H1 (cell line): ENCODE measurements at regions not wholly inside any gene's neighbourhood (a gene's known extent, or its start where the extent isn't known, plus 50 kb on each side); places are given as distances from the start of the nearest gene placed in this dataset.

Source experiments
- CTCF ChIA-PET: fragments of 300-600 bp; sonication (Branson Sonifier 250); formaldehyde crosslinking; loops from one replicate; lab custom pipeline; 2021; ENCODE audit not compliant: partially characterized antibody; lab: Charles Lee
- POLR2A ChIA-PET: fragments of 300-600 bp; sonication (Branson Sonifier 250); formaldehyde crosslinking; loops from one replicate; lab custom pipeline; 2021; ENCODE audit warnings: inconsistent platforms; ENCODE audit not compliant: partially characterized antibody; lab: Charles Lee
- DNase-seq, 2 experiments: peaks; one replicate each; pipeline versions ENCODE4 v3.0.0 to v3.0.0-alpha.2; 2010 to 2022; ENCODE audit warnings: low spot score in 2 of 2, low read depth in 1 of 2, mixed read lengths in 1 of 2
- FAIRE-seq: peaks from 2 replicates; lab custom pipeline; 2011; peaks lifted over from hg19 to GRCh38; lab: Jason Lieb, UNC
- H2AFZ ChIP-seq: 2 replicates; pipeline ENCODE4 v1.8.1; 2012; ENCODE audit warnings: low read length, inconsistent platforms
- H2AK5ac ChIP-seq: 2 replicates; pipeline ENCODE4 v1.6.1; 2013; ENCODE audit warnings: low read depth, low read length
- H2BK120ac ChIP-seq: replicated peaks from 2 replicates; pipeline ENCODE3; 2013; ENCODE audit warnings: low read depth, low read length, inconsistent platforms
- H2BK12ac ChIP-seq: 2 replicates; pipeline ENCODE4 v1.6.1; 2013; ENCODE audit warnings: low read depth, low read length
- H2BK15ac ChIP-seq: 2 replicates; pipeline ENCODE4 v1.6.1; 2013; ENCODE audit warnings: low read length
- H2BK20ac ChIP-seq: 2 replicates; pipeline ENCODE4 v1.6.1; 2013; ENCODE audit warnings: low read length
- H2BK5ac ChIP-seq: 2 replicates; pipeline ENCODE4 v1.6.1; 2013; ENCODE audit warnings: low read depth, low read length
- H3K14ac ChIP-seq: 2 replicates; pipeline ENCODE4 v1.6.1; 2013; ENCODE audit warnings: inconsistent platforms; ENCODE audit not compliant: insufficient read length
- H3K18ac ChIP-seq: 2 replicates; pipeline ENCODE4 v1.6.1; 2013; ENCODE audit warnings: low read length; ENCODE audit errors: extremely low read depth
- H3K23ac ChIP-seq: 2 replicates; pipeline ENCODE4 v1.6.1; 2013; ENCODE audit warnings: inconsistent platforms; ENCODE audit not compliant: insufficient read length
- H3K23me2 ChIP-seq: 2 replicates; pipeline ENCODE4 v1.6.1; 2013; ENCODE audit warnings: low read depth, low read length
- H3K27ac ChIP-seq: 2 replicates; pipeline ENCODE4 v1.6.1; 2011; ENCODE audit warnings: low read depth, low read length, inconsistent platforms
- H3K27me3 ChIP-seq, 4 experiments: replicated peaks in 1 of 4; 1 replicate in 1 of 4; 2 replicates in 3 of 4; pipeline versions ENCODE4 v1.6.1 to v1.8.1; 2011 to 2013; ENCODE audit warnings: low read length in 3 of 4, mild to moderate bottlenecking in 3 of 4, inconsistent platforms in 2 of 4, mixed read lengths in 2 of 4, moderate library complexity in 1 of 4; ENCODE audit not compliant: control insufficient read depth in 3 of 4, insufficient read depth in 3 of 4; ENCODE audit errors: extremely low read depth in 1 of 4
- H3K36me3 ChIP-seq, 4 experiments: 2 replicates each; pipeline versions ENCODE4 v1.6.1 to v1.8.1; 2011 to 2013; ENCODE audit warnings: mild to moderate bottlenecking in 4 of 4, low read length in 3 of 4, moderate library complexity in 2 of 4, control low read depth in 1 of 4, inconsistent platforms in 1 of 4; ENCODE audit not compliant: insufficient read depth in 4 of 4, control insufficient read depth in 2 of 4
- H3K4ac ChIP-seq: replicated peaks from 2 replicates; pipeline ENCODE3; 2013; ENCODE audit warnings: low read length, low read depth, mixed read lengths, inconsistent platforms; ENCODE audit not compliant: insufficient read length
- H3K4me1 ChIP-seq, 4 experiments: replicated peaks in 1 of 4; 1 replicate in 1 of 4; 2 replicates in 3 of 4; pipeline versions ENCODE4 v1.6.1 to v1.8.1; 2011 to 2013; ENCODE audit warnings: low read length in 3 of 4, inconsistent platforms in 2 of 4, mixed read lengths in 1 of 4; ENCODE audit not compliant: insufficient read depth in 4 of 4, control insufficient read depth in 3 of 4
- H3K4me2 ChIP-seq, 2 experiments: 2 replicates each; pipeline versions ENCODE4 v1.6.1 to v1.8.1; 2011 to 2013; ENCODE audit warnings: low read depth in 2 of 2, low read length in 2 of 2, control low read depth in 1 of 2, inconsistent platforms in 1 of 2, mild to moderate bottlenecking in 1 of 2; ENCODE audit not compliant: insufficient read depth in 1 of 2
- H3K4me3 ChIP-seq, 4 experiments: fragments of 200-600, 300-600 bp in 1 of 4; sonication (generic), shearing (Covaris generic), sonication (Bioruptor Twin) in 1 of 4; 2 replicates each; pipeline versions ENCODE4 v1.5.1 to v1.8.1; 2011 to 2016; ENCODE audit warnings: low read length in 4 of 4, low read depth in 3 of 4, control low read depth in 2 of 4, inconsistent platforms in 2 of 4, mild to moderate bottlenecking in 2 of 4, mixed read lengths in 1 of 4, moderate library complexity in 1 of 4; ENCODE audit not compliant: insufficient read depth in 2 of 4; ENCODE audit errors: extremely low read depth in 1 of 4
- H3K56ac ChIP-seq: replicated peaks from 2 replicates; pipeline ENCODE3; 2013; ENCODE audit warnings: low read depth, mild to moderate bottlenecking, mixed read lengths, low read length, inconsistent platforms; ENCODE audit not compliant: insufficient read length
- H3K79me1 ChIP-seq: 2 replicates; pipeline ENCODE4 v1.6.1; 2013; ENCODE audit warnings: low read depth, low read length, control low read depth
- H3K79me2 ChIP-seq, 2 experiments: 2 replicates each; pipeline versions ENCODE4 v1.6.1 to v1.8.1; 2012 to 2013; ENCODE audit warnings: low read length in 2 of 2, mild to moderate bottlenecking in 2 of 2, inconsistent platforms in 1 of 2; ENCODE audit not compliant: insufficient read depth in 2 of 2, control insufficient read depth in 1 of 2
- H3K9ac ChIP-seq, 4 experiments: replicated peaks in 1 of 4; 1 replicate in 1 of 4; 2 replicates in 3 of 4; pipeline versions ENCODE4 v1.6.1 to v1.8.1; 2011 to 2013; ENCODE audit warnings: low read depth in 3 of 4, low read length in 3 of 4, control low read depth in 2 of 4, mild to moderate bottlenecking in 2 of 4, moderate library complexity in 2 of 4, inconsistent platforms in 1 of 4; ENCODE audit errors: extremely low read depth in 1 of 4
- H3K9me3 ChIP-seq, 2 experiments: 2 replicates each; pipeline versions ENCODE4 v1.6.1 to v1.8.1; 2012 to 2013; ENCODE audit warnings: mild to moderate bottlenecking in 2 of 2, moderate library complexity in 2 of 2, control low read depth in 1 of 2, inconsistent platforms in 1 of 2, low read depth in 1 of 2, low read length in 1 of 2, mixed read lengths in 1 of 2; ENCODE audit not compliant: insufficient read depth in 2 of 2
- H4K20me1 ChIP-seq, 2 experiments: replicated peaks in 1 of 2; 2 replicates each; pipeline versions ENCODE3 to v1.8.1; 2011 to 2013; ENCODE audit warnings: inconsistent platforms in 2 of 2, low read length in 2 of 2, mild to moderate bottlenecking in 1 of 2; ENCODE audit not compliant: insufficient read depth in 2 of 2, control insufficient read depth in 1 of 2
- H4K5ac ChIP-seq: 2 replicates; pipeline ENCODE4 v1.6.1; 2013; ENCODE audit warnings: low read length, low read depth, mixed read lengths, inconsistent platforms; ENCODE audit not compliant: insufficient read length
- H4K8ac ChIP-seq: 2 replicates; pipeline ENCODE4 v1.8.0; 2013; ENCODE audit warnings: mild to moderate bottlenecking, moderate library complexity, low read length, inconsistent platforms; ENCODE audit not compliant: insufficient read depth; ENCODE audit errors: extremely low read depth
- H4K91ac ChIP-seq: replicated peaks from 2 replicates; pipeline ENCODE3; 2013; ENCODE audit warnings: low read length, mixed read lengths, inconsistent platforms; ENCODE audit not compliant: insufficient read length
- ASH2L ChIP-seq: fragments of 200-600, 300-600 bp; sonication (generic); IDR thresholded peaks from one replicate; pipeline ENCODE4 v1.7.1; 2017; ENCODE audit warnings: low read length
- FOSL1 ChIP-seq: IDR thresholded peaks from 2 replicates; pipeline ENCODE4 v1.6.1; 2011; ENCODE audit warnings: mild to moderate bottlenecking, low read depth, low read length, moderate library complexity; ENCODE audit not compliant: insufficient read depth
- MAX ChIP-seq: IDR thresholded peaks from 2 replicates; pipeline ENCODE4 v1.6.1; 2012; ENCODE audit warnings: inconsistent platforms
- RFX5 ChIP-seq: IDR thresholded peaks from 2 replicates; pipeline ENCODE4 v1.6.1; 2011; ENCODE audit warnings: low read depth, low read length, improper control_type of control experiment, borderline replicate concordance
- SAP30 ChIP-seq: fragments of 300-600 bp; sonication (generic); IDR thresholded peaks from 2 replicates; pipeline ENCODE4 v1.7.1; 2012; ENCODE audit warnings: low read length, moderate library complexity, mild to moderate bottlenecking, inconsistent platforms; ENCODE audit not compliant: insufficient read depth, insufficient replicate concordance
- TAF1 ChIP-seq: IDR thresholded peaks from 2 replicates; pipeline ENCODE4 v1.6.1; 2011; ENCODE audit warnings: mild to moderate bottlenecking, low read depth, low read length
- TBP ChIP-seq: IDR thresholded peaks from 2 replicates; pipeline ENCODE4 v1.6.1; 2011; ENCODE audit warnings: low read depth, low read length, improper control_type of control experiment
- ZNF274 ChIP-seq: IDR thresholded peaks from 2 replicates; pipeline ENCODE4 v1.7.0; 2012; ENCODE audit warnings: low read length, borderline replicate concordance; ENCODE audit errors: extremely low read depth
- WGBS, 2 experiments: shearing (Covaris generic) in 1 of 2; methylation state at CpG; one replicate each; pipeline versions ENCODE4 v1.1.6 to v1.1.7; 2013 to 2015; ENCODE audit warnings: low lambda C conversion rate in 2 of 2, mixed read lengths in 2 of 2, inconsistent platforms in 1 of 2, low coverage in 1 of 2, missing lambda C conversion rate in 1 of 2; ENCODE audit not compliant: insufficient replicate concordance in 2 of 2, insufficient coverage in 1 of 2, insufficient read length in 1 of 2; ENCODE audit errors: extremely low coverage in 1 of 2, missing lambda C conversion rate in 1 of 2; 5-methylcytosine and 5-hydroxymethylcytosine counted together

- Histone ChIP-seq H4K8ac (no peak overlapping the region), H3K4me3 (no peak overlapping the region), H3K36me3 (no peaks in the 10 kb centered on the region), H3K14ac (no peak overlapping the region), H2BK15ac (no peak overlapping the region), H4K5ac (no peak overlapping the region), H3K79me2 (no peaks in the 10 kb centered on the region), H3K4me1 (peaks cover 0 to 9% (median 2%) of the 10 kb centered on the region in 4 experiments; a peak in 4 of 7 replicates), H3K27me3 (no peaks in the 10 kb centered on the region), H2AFZ (no peak overlapping the region), H3K56ac (no peak overlapping the region), H3K4me2 (no peak overlapping the region), H2BK120ac (no peak overlapping the region), H3K27ac (no peak overlapping the region), H2BK5ac (no peak overlapping the region), H3K9ac (no peak overlapping the region), H2AK5ac (no peak overlapping the region), H2BK12ac (no peak overlapping the region), H4K20me1 (no peaks in the 10 kb centered on the region), H3K23me2 (peaks cover 8% of the 10 kb centered on the region), H2BK20ac (0 out of 2 replicates have a peak overlapping the region, but pooled peaks have one; percentile 16), H3K23ac (no peak overlapping the region), H3K18ac (no peak overlapping the region), H3K4ac (no peak overlapping the region), H3K79me1 (no peaks in the 10 kb centered on the region), H3K9me3 (no peaks in the 10 kb centered on the region), H4K91ac (no peak overlapping the region)
- FAIRE-seq (no peak), DNase-seq (no peak)
- ChIA-PET POLR2A (no interaction called here), CTCF (interaction anchor here (1.0 to 2.4 kb wide), 14 partner anchors 9 to 114 kb away, joined by 3 to 14 read pairs (median 4); no protein-coding TSS in a partner anchor)
- WGBS, 2 experiments: 83% methylated on average over 20 of the region's 21 CpGs; no CpG with 5 or more reads in 1 of the 2 experiments
- TF ChIP-seq TAF1 (no peak), TBP (no peak), FOSL1 (no peak), RFX5 (no peak), MAX (0 out of 2 replicates have a peak, but pooled peaks have one; percentile 9), SAP30 (no peak), ASH2L (no peak), ZNF274 (no peak)
Measured at GRCh38 chr10:43318976-43319960, 52.2 kb upstream of the FXYD4 start.
